Ectodermal cell (in vitro differentiated cells): ENCODE measurements at regions not wholly inside any gene's neighbourhood (a gene's known extent, or its start where the extent isn't known, plus 50 kb on each side); places are given as distances from the start of the nearest gene placed in this dataset.

Experiments used
- H3K27ac ChIP-seq: 2 replicates; pipeline ENCODE4 v1.7.0; 2013; ENCODE audit warnings: mild to moderate bottlenecking, low read depth, low read length; ENCODE audit not compliant: insufficient read depth, poor library complexity, severe bottlenecking
- H3K27me3 ChIP-seq: 2 replicates; pipeline ENCODE4 v1.7.0; 2013; ENCODE audit warnings: mild to moderate bottlenecking, low read length; ENCODE audit not compliant: insufficient read depth, control insufficient read depth, poor library complexity, severe bottlenecking
- H3K36me3 ChIP-seq: one replicate; pipeline ENCODE4 v1.7.0; 2013; ENCODE audit warnings: low read length; ENCODE audit not compliant: control insufficient read depth, insufficient read depth
- H3K4me1 ChIP-seq: one replicate; pipeline ENCODE4 v1.7.0; 2013; ENCODE audit warnings: low read length; ENCODE audit not compliant: control insufficient read depth, insufficient read depth
- H3K4me3 ChIP-seq: 2 replicates; pipeline ENCODE4 v1.7.0; 2013; ENCODE audit warnings: low read depth, low read length, control low read depth; ENCODE audit not compliant: insufficient read depth
- H3K9me3 ChIP-seq: 2 replicates; pipeline ENCODE4 v1.7.0; 2013; ENCODE audit warnings: mild to moderate bottlenecking, low read length, moderate library complexity; ENCODE audit not compliant: control insufficient read depth
- WGBS, 2 experiments: methylation state at CpG; one replicate each; pipeline ENCODE4 v1.1.7; 2013; ENCODE audit warnings: missing lambda C conversion rate in 2 of 2; 5-methylcytosine and 5-hydroxymethylcytosine counted together

DNA sequence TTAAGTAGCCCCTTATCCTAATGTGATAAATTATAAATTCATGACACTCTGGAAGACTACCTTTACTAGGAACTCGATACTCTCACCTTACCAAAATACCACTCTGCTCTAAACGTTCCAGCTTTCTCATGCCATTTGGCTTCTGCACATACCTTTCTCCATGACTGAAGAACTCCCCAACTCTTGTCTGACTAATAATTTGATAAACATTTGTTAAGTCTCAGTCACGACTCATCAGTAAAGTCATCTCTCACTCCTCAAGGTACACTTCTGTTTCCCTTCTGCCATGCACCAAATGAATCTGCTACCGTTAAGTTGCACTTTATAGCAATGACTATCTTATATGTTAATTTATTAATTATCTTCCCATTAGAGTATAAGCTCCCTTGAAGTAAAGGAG lies 498.3 kb upstream of the NOVA1 start:
- Histone ChIP-seq H3K4me1 (no peaks in the 10 kb centered on the region), H3K9me3 (no peaks in the 10 kb centered on the region), H3K27me3 (no peaks in the 10 kb centered on the region), H3K4me3 (no peak overlapping the region), H3K36me3 (no peaks in the 10 kb centered on the region), H3K27ac (no peak overlapping the region)
- WGBS, 2 experiments: 91 to 95% methylated on average over 3 of the region's 4 CpGs

- Histone ChIP-seq H3K4me3 (no peak overlapping the region), H3K27ac (no peak overlapping the region), H3K36me3 (no peaks in the 10 kb centered on the region), H3K9me3 (no peaks in the 10 kb centered on the region), H3K4me1 (no peaks in the 10 kb centered on the region), H3K27me3 (no peaks in the 10 kb centered on the region)
- WGBS, 2 experiments: 78 to 81% methylated on average over 1 to 3 of the region's 3 CpGs
These were observed 500.6 kb upstream of the NOVA1 start for GRCh38 chr14:27098451-27098850.

GRCh38 chr14:27114180-27114579 lies 516.3 kb upstream of the NOVA1 start:
- H3K4me1 ChIP-seq: no peaks in the 10 kb centered on the region
- 31 to 60% methylated on average over 1 of the region's 1 CpG for WGBS, 2 experiments
- peaks cover 2% of the 10 kb centered on the region for H3K9me3 ChIP-seq
- no peak overlapping the region for H3K27ac ChIP-seq
- H3K4me3 ChIP-seq: no peak overlapping the region
- no peaks in the 10 kb centered on the region for H3K36me3 ChIP-seq
- H3K27me3 ChIP-seq: no peaks in the 10 kb centered on the region

DNA sequence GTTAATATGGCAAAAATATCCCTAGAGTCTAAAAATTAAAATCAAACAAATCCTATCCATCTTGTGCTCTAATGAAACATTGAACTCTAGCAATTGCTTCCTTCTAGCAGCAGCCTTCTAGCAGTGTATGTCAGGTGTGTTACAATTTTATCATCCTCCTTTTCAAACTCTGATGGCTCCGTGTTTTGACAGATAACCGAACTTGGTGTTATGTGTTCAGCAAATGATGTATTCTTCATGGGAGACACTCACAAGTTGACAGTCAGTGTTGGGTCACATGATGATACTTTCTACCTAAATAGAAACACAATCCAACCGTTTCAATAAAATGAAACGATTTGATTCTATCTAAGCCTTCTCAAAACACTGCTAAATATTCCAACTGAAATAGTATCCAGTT lies 525.3 kb upstream of the NOVA1 start:
- H3K9me3 ChIP-seq: no peaks in the 10 kb centered on the region
- 92 to 97% methylated on average over 4 of the region's 4 CpGs for WGBS, 2 experiments
- no peaks in the 10 kb centered on the region for H3K4me1 ChIP-seq
- no peaks in the 10 kb centered on the region for H3K27me3 ChIP-seq
- no peak overlapping the region for H3K4me3 ChIP-seq
- no peak overlapping the region for H3K27ac ChIP-seq
- no peaks in the 10 kb centered on the region for H3K36me3 ChIP-seq

DNA sequence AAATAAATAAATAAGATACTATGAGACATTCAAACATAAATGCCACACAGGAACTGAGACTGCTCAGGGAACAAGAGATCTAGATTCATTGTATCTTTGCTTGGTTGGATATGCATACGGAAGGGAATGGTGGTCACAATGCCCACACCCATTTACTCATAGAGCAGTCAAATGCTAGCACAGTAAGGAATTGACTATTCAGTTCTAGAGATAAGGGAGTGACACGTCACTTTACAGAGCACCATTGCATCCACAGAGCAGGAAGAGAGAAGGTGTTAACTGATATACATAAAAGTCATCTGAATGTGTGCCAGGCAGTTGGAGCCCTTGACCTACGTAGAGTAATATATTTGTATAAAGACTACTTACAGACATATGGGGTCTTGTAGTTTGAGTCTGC lies 530.0 kb upstream of the NOVA1 start:
- Histone ChIP-seq H3K27ac (no peak overlapping the region), H3K27me3 (no peaks in the 10 kb centered on the region), H3K4me3 (no peak overlapping the region), H3K36me3 (no peaks in the 10 kb centered on the region), H3K4me1 (no peaks in the 10 kb centered on the region), H3K9me3 (no peaks in the 10 kb centered on the region)
- 94 to 95% methylated on average over 2 to 3 of the region's 3 CpGs for WGBS, 2 experiments

DNA sequence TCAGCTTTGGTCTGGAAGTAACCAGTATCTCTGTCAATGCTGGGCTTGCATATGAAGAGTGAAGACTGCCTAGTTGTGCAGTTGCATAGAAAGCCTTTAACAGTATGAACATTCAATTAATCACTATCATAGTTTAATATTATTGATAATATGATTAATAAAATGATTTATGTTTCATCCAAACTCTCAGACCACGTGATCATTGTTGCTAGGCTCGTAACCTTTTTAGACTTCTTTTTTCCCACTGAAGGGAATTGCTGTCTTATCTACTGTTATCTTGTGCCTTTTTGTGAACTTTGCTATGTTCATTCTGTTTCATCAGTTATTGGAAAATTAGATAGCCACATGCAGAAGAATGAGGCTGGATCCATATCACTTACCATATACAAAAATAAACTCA lies 536.4 kb upstream of the NOVA1 start:
- H3K4me3 ChIP-seq: no peak overlapping the region
- WGBS, 2 experiments: 88% methylated on average over 2 of the region's 2 CpGs; no CpG with 5 or more reads in 1 of the 2 experiments
- H3K36me3 ChIP-seq: no peaks in the 10 kb centered on the region

GRCh38 chr14:27145170-27145569 lies 547.3 kb upstream of the NOVA1 start:
- Histone ChIP-seq H3K27me3 (no peaks in the 10 kb centered on the region), H3K36me3 (no peaks in the 10 kb centered on the region), H3K27ac (no peak overlapping the region), H3K4me3 (no peak overlapping the region), H3K4me1 (no peaks in the 10 kb centered on the region), H3K9me3 (no peaks in the 10 kb centered on the region)
- WGBS, 2 experiments: 81% methylated on average over 1 of the region's 1 CpG; no CpG with 5 or more reads in 1 of the 2 experiments

More for the DNA sequence above, 536.4 kb upstream of the NOVA1 start:
- Histone ChIP-seq H3K4me1 (no peaks in the 10 kb centered on the region), H3K27me3 (no peaks in the 10 kb centered on the region), H3K27ac (no peak overlapping the region), H3K9me3 (no peaks in the 10 kb centered on the region)

DNA sequence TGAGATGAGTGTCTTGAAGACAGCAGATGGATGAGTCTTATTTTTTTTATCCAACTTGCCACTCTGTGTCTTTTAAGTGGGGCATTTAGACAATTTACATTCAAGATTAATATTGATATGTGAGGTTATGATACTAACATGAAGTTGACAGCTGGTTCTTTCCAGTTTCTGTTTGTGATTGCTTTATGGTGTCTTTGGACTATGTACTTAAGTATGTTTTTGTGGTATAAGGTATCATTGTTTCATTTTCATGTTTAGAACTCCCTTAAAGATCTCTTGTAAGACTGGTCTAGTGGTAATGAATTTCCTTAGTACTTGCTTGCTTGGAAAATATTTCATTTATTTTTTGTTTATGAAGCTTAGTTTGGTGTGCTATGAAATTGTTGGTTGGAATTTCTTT lies 550.3 kb upstream of the NOVA1 start:
- no peak overlapping the region for H3K4me3 ChIP-seq
- no peaks in the 10 kb centered on the region for H3K9me3 ChIP-seq
- H3K27ac ChIP-seq: no peak overlapping the region
- no peaks in the 10 kb centered on the region for H3K36me3 ChIP-seq
- no peaks in the 10 kb centered on the region for H3K27me3 ChIP-seq
- H3K4me1 ChIP-seq: no peaks in the 10 kb centered on the region

GRCh38 chr14:27164139-27164538 lies 566.3 kb upstream of the NOVA1 start:
- no peak overlapping the region for H3K27ac ChIP-seq
- H3K27me3 ChIP-seq: no peaks in the 10 kb centered on the region
- no peaks in the 10 kb centered on the region for H3K9me3 ChIP-seq
- H3K36me3 ChIP-seq: no peaks in the 10 kb centered on the region
- no peak overlapping the region for H3K4me3 ChIP-seq
- no peaks in the 10 kb centered on the region for H3K4me1 ChIP-seq
- WGBS, 2 experiments: 92 to 95% methylated on average over 8 of the region's 8 CpGs

DNA sequence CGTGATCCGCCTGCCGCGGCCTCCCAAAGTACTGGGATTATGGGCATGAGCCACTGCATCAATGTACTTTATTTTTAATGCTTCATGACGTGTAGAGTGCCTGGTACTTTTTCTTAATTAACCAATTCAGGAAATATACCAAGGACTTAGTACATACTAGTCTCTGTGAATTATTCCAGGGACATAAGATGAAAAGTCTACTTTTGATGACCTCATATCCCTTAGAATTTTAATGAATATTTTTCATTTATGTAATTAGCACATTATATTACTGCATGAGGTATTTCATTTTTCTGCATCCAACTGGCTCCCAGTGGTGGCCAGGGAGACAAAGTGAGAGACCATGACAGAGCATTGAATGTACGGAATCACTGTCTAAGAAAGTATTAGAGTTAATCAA lies 577.7 kb upstream of the NOVA1 start:
- Histone ChIP-seq H3K27ac (no peak overlapping the region), H3K4me1 (no peaks in the 10 kb centered on the region), H3K36me3 (no peaks in the 10 kb centered on the region), H3K4me3 (no peak overlapping the region), H3K27me3 (no peaks in the 10 kb centered on the region), H3K9me3 (no peaks in the 10 kb centered on the region)
- 89 to 97% methylated on average over 6 of the region's 6 CpGs for WGBS, 2 experiments

GRCh38 chr14:27181333-27181732 lies 583.5 kb upstream of the NOVA1 start:
- Histone ChIP-seq H3K4me3 (no peak overlapping the region), H3K27me3 (no peaks in the 10 kb centered on the region), H3K9me3 (no peaks in the 10 kb centered on the region), H3K4me1 (no peaks in the 10 kb centered on the region), H3K36me3 (no peaks in the 10 kb centered on the region), H3K27ac (no peak overlapping the region)
- 88 to 90% methylated on average over 4 to 5 of the region's 5 CpGs for WGBS, 2 experiments
